ENCODE measurements at regions not wholly inside any gene's neighbourhood (a gene's known extent, or its start where the extent isn't known, plus 50 kb on each side); places are given as distances from the start of the nearest gene placed in this dataset.

DNA sequence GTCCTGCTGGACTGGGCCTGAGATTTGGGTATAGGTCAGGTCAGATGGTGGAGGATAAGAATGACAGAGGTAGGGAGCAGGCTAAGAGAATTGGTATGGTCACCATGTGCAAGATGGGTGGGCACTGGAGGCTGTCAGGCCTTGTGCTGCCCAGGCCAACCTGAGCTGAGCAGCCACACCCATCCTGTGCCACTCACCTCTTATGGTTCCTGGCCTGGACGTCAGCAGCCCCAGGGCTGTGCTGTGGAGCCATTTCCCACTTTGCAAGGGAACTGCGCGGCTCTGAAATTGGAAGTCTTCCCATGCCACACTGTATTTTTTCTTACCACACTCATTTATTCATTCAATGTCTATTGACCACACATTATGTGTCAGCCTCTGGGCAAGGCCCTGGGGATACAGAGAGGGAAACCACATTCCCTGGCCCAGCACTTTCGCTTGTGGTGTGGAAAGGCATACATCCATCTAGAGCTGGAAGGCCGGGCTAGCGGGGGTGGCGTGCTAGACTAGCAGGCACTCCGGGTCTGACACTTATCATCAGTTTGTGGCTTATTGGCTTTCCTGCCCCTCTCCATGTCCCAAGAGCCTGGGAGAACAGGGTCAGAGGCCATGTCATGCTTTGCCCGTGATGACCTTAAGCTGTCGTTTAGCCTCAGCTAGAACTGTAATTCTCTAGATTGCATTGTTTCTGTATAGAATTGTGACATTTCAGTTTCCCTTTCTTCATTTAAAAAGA lies 51.1 kb upstream of the POLG start:
- no peaks in the 10 kb centered on the region for H3K36me3 Mint-ChIP-seq
- no peak for ATAC-seq

More for the DNA sequence above, 51.1 kb upstream of the POLG start:
- Mint-ChIP-seq H3K9me3 (no peaks in the 10 kb centered on the region), H3K27ac (no peak overlapping the region)
- DNase-seq (ENCODE audit: low spot score in 2 of 2) = no peak

Measured in activated naive CD4-positive, alpha-beta T cell treated with anti-CD3 and anti-CD28 coated beads, Interleukin-2, amount 50 U/mL, for 72 hours (primary cell).